ENCODE measurements at regions not wholly inside any gene's neighbourhood (a gene's known extent, or its start where the extent isn't known, plus 50 kb on each side); places are given as distances from the start of the nearest gene placed in this dataset.

DNA sequence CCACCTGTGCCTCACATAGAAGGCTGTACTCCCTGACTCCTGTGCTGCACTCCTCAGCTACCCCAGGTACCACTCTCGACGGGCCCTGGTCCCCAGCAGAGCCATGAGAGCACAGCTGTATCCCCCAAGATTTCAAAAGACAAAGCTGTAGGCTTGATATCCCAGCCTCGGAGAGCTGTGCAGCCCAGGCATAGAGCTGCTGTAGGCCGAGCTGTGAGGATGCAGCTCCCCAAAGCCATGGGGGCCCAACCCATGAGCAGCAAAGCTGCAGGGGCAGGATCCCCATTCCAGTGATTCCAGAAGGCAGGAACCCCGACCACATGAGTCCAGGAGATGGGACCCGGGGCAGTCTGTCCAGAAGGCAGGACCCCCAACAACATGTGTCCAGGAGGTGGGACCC is 123.8 kb upstream of the CBLN2 start:
- DNase-seq (ENCODE audit: low read depth) = no peak

DNA sequence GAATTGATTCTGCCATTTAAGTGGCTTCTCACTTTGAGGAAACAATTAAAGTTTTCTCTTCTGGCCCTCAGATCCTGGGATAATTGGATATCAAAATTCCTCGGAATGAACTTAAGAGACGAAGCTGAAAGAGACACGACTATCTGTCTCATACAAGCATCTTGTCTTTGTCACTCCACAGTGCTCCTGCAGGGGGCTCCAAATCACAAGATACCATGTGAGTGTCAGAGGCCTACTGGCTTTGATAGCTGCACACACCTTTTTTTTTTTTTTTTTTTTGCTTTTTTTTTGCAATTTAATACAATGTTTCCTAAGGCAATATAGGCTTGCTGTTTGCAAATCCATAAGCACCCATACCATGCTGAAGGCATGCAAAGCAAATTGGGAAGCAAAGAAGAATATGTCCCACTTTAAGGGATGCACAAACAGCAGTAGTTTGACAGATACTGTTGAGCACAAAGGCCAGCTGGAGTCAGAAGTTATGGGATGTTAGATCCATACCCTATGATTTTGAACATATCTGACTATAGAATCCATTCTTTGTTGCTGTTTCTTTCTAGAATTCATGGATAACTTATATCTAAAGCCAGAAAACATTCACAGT is 109.0 kb upstream of the CBLN2 start:
- H3K4me3 ChIP-seq (ENCODE audit: control insufficient read depth, low read depth, low read length) = no peak overlapping the region
- no peak for DNase-seq (ENCODE audit: low read depth)
- TF ChIP-seq, protein P1, sequence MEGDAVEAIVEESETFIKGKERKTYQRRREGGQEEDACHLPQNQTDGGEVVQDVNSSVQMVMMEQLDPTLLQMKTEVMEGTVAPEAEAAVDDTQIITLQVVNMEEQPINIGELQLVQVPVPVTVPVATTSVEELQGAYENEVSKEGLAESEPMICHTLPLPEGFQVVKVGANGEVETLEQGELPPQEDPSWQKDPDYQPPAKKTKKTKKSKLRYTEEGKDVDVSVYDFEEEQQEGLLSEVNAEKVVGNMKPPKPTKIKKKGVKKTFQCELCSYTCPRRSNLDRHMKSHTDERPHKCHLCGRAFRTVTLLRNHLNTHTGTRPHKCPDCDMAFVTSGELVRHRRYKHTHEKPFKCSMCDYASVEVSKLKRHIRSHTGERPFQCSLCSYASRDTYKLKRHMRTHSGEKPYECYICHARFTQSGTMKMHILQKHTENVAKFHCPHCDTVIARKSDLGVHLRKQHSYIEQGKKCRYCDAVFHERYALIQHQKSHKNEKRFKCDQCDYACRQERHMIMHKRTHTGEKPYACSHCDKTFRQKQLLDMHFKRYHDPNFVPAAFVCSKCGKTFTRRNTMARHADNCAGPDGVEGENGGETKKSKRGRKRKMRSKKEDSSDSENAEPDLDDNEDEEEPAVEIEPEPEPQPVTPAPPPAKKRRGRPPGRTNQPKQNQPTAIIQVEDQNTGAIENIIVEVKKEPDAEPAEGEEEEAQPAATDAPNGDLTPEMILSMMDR (IDR thresholded peaks at IDR 0.05; ENCODE audit: control insufficient read depth, insufficient read depth, low read depth, low read length, missing control alignments) = peak; percentile 59

More for the DNA sequence above, 123.8 kb upstream of the CBLN2 start:
- no peak overlapping the region for H3K4me3 ChIP-seq (ENCODE audit: control insufficient read depth, low read depth, low read length)
- TF ChIP-seq, protein P1 (IDR thresholded peaks at IDR 0.05; ENCODE audit: control insufficient read depth, insufficient read depth, low read depth, low read length, missing control alignments) = no peak

- no peak for DNase-seq (ENCODE audit: low read depth)
- TF ChIP-seq, protein P1 (IDR thresholded peaks at IDR 0.05; ENCODE audit: control insufficient read depth, insufficient read depth, low read depth, low read length, missing control alignments) = no peak
- H3K4me3 ChIP-seq (ENCODE audit: control insufficient read depth, low read depth, low read length) = no peak overlapping the region
Observed at GRCh38 chr18:72651033-72651432, 106.9 kb upstream of the CBLN2 start.

DNA sequence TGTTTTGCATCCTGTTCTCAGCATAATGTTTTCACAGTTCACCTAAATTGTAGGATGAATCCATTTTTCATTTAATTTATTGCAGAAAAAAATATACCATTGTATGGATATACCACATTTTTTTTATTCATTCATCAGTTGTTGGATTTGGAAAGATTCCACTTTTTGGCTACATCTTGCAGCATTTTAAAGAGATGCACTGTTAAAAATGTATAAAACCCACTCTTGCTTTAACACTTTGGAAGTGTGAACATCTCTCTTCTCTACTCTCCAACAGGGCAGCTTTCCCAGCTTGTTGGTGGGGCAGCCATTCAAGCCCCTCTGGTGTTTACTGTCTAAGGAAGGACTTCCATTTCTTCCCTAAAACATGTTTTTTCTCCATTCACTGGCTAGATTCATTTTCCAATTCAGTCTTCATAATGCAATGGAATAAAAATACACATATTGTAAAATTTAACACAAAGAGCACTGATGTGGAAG is 104.4 kb upstream of the CBLN2 start:
- no peak for DNase-seq (ENCODE audit: low read depth)
- TF ChIP-seq, protein P1 (IDR thresholded peaks at IDR 0.05; ENCODE audit: control insufficient read depth, insufficient read depth, low read depth, low read length, missing control alignments) = no peak
- H3K4me3 ChIP-seq (ENCODE audit: control insufficient read depth, low read depth, low read length) = no peak overlapping the region

- H3K4me3 ChIP-seq (ENCODE audit: control insufficient read depth, low read depth, low read length) = no peak overlapping the region
- DNase-seq (ENCODE audit: low read depth) = no peak
- TF ChIP-seq, protein P1 (IDR thresholded peaks at IDR 0.05; ENCODE audit: control insufficient read depth, insufficient read depth, low read depth, low read length, missing control alignments) = no peak
Observed at GRCh38 chr18:72648079-72648478, 103.9 kb upstream of the CBLN2 start.

GRCh38 chr18:72640557-72640956 is 96.4 kb upstream of the CBLN2 start:
- no peak for DNase-seq (ENCODE audit: low read depth)
- TF ChIP-seq, protein P1 (IDR thresholded peaks at IDR 0.05; ENCODE audit: control insufficient read depth, insufficient read depth, low read depth, low read length, missing control alignments) = no peak
- no peak overlapping the region for H3K4me3 ChIP-seq (ENCODE audit: control insufficient read depth, low read depth, low read length)

All from AG09309 (cell line).